HL-60 (cell line): ENCODE measurements at regions not wholly inside any gene's neighbourhood (a gene's known extent, or its start where the extent isn't known, plus 50 kb on each side); places are given as distances from the start of the nearest gene placed in this dataset.

Experiments
- DNase-seq, 2 experiments: peaks; one replicate each; pipeline ENCODE4 v3.0.0-alpha.2; 2010 to 2020; ENCODE audit warnings: low read depth in 1 of 2, low spot score in 1 of 2
- H3K27ac ChIP-seq: fragments of 250-450 bp; sonication (Bioruptor Pico); replicated peaks from 2 replicates; pipeline ENCODE4 v1.5.1; 2020; ENCODE audit warnings: mild to moderate bottlenecking, moderate library complexity
- H3K27me3 ChIP-seq: fragments of 250-450 bp; sonication (Bioruptor Pico); 2 replicates; pipeline ENCODE4 v1.5.1; 2021; ENCODE audit warnings: mild to moderate bottlenecking, moderate library complexity; ENCODE audit not compliant: insufficient read depth, poor library complexity, severe bottlenecking
- H3K4me3 ChIP-seq: replicated peaks from 2 replicates; pipeline ENCODE4 v1.5.1; 2011; ENCODE audit warnings: mild to moderate bottlenecking, control low read depth, low read length; ENCODE audit not compliant: insufficient read depth
- GABPA ChIP-seq: IDR thresholded peaks from 2 replicates; pipeline ENCODE4 v1.6.1; 2012; ENCODE audit warnings: low read depth
- POLR2AphosphoS5 ChIP-seq: IDR thresholded peaks from 2 replicates; pipeline ENCODE4 v1.6.1; 2012; ENCODE audit warnings: low read depth
- REST ChIP-seq: IDR thresholded peaks from 2 replicates; pipeline ENCODE4 v1.6.1; 2012; ENCODE audit warnings: low read depth; ENCODE audit not compliant: insufficient replicate concordance
- SPI1 ChIP-seq: IDR thresholded peaks from 2 replicates; pipeline ENCODE4 v1.6.1; 2012; ENCODE audit warnings: low read depth, mild to moderate bottlenecking, borderline replicate concordance
- TF ChIP-seq, protein P1 (sequence below): IDR thresholded peaks from one replicate; pipeline ENCODE4 v1.5.1; 2011; ENCODE audit warnings: low read length, control low read depth, inconsistent platforms; ENCODE audit not compliant: insufficient read depth

GRCh38 chr13:103694033-103694432, 627.8 kb upstream of the SLC10A2 start:
- Histone ChIP-seq H3K27me3 (no peaks in the 10 kb centered on the region), H3K4me3 (no peak overlapping the region), H3K27ac (no peak overlapping the region)
- no peak for TF ChIP-seq SPI1
- TF ChIP-seq, protein P1, sequence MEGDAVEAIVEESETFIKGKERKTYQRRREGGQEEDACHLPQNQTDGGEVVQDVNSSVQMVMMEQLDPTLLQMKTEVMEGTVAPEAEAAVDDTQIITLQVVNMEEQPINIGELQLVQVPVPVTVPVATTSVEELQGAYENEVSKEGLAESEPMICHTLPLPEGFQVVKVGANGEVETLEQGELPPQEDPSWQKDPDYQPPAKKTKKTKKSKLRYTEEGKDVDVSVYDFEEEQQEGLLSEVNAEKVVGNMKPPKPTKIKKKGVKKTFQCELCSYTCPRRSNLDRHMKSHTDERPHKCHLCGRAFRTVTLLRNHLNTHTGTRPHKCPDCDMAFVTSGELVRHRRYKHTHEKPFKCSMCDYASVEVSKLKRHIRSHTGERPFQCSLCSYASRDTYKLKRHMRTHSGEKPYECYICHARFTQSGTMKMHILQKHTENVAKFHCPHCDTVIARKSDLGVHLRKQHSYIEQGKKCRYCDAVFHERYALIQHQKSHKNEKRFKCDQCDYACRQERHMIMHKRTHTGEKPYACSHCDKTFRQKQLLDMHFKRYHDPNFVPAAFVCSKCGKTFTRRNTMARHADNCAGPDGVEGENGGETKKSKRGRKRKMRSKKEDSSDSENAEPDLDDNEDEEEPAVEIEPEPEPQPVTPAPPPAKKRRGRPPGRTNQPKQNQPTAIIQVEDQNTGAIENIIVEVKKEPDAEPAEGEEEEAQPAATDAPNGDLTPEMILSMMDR: no peak
- TF ChIP-seq POLR2AphosphoS5: no peak
- no peak for TF ChIP-seq GABPA
- no peak for TF ChIP-seq REST
- no peak for DNase-seq

GRCh38 chr13:103692442-103692841, 626.2 kb upstream of the SLC10A2 start:
- DNase-seq: no peak
- H3K27me3 ChIP-seq: no peaks in the 10 kb centered on the region
- TF ChIP-seq GABPA: no peak
- no peak for TF ChIP-seq POLR2AphosphoS5
- TF ChIP-seq, protein P1: no peak
- no peak for TF ChIP-seq SPI1
- no peak for TF ChIP-seq REST
- no peak overlapping the region for H3K27ac ChIP-seq
- no peak overlapping the region for H3K4me3 ChIP-seq

DNA sequence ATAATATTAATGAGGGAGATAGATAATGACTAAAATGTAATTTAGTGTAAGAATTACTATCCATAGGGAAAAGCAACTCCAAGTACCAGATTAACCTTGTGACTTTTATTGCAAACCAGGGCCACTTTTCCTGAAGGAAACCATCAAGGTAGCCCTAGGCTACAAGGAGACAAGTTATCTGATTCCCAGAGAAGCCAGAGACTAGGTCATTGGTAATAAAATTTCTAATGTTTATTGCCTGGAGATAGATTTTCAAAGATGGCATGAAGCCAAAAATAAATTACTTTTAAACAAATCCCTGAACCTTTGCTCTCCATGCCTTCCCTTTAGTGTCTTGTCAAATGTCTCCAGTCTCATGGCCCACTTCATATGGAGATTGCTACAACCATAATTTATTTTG, 610.1 kb upstream of the SLC10A2 start:
- Histone ChIP-seq H3K27ac (no peak overlapping the region), H3K4me3 (no peak overlapping the region), H3K27me3 (no peaks in the 10 kb centered on the region)
- no peak for TF ChIP-seq SPI1
- TF ChIP-seq, protein P1: no peak
- no peak for TF ChIP-seq REST
- no peak for TF ChIP-seq GABPA
- TF ChIP-seq POLR2AphosphoS5: no peak
- DNase-seq: no peak
